Stimulated activated CD4-positive, alpha-beta T cell treated with anti-CD3 and anti-CD28 coated beads, TNF-alpha, amount 100 ng/mL, for 4 hours (primary cell): ENCODE measurements at regions not wholly inside any gene's neighbourhood (a gene's known extent, or its start where the extent isn't known, plus 50 kb on each side); places are given as distances from the start of the nearest gene placed in this dataset.

Experiments
- DNase-seq, 3 experiments: peaks; one replicate each; pipeline ENCODE4 v3.0.0-alpha.2; 2020; ENCODE audit warnings: low read depth in 3 of 3

GRCh38 chr7:131265227-131265626, 62.4 kb upstream of the MKLN1 start:
- DNase-seq: no peak

DNA sequence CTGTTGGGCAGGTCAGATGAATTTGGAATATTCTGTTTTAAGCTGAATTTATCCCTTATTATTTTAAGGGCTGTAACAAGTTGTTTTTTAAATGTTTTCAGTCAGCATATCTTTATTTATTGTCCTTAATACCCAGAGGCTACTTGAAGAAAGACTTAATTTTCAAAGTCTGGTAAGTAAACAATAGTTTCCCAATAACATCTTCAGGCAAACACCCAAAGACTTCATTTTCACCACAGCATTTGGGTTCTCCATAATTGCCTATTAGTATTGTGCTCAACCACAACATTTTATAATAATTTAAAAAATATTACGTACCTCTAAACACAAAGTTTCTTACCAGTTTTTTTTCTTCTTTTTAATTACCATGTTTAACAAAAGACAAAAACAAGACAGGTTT, 60.0 kb upstream of the MKLN1 start:
- no peak for DNase-seq

GRCh38 chr7:131268906-131269305, 58.8 kb upstream of the MKLN1 start:
- DNase-seq: no peak

DNA sequence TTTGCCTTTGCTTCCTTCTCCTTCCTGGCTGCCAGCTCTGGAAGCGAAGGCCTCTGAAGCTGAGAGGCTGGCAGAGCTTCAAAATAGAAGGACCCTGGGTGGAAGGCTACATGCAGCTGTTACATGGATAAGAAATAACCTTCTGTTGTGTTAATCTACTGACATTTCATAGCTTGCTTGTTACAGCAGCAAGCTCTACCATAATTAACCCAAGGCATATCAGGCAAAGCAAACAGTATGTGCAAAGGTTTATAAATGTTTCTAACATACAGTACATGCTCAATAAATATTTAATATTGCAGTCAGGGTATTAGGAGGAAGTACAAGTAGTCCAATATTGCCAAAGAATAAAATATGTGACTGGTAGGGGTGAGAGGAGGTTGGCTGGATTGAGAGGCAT, 55.6 kb upstream of the MKLN1 start:
- no peak for DNase-seq

DNA sequence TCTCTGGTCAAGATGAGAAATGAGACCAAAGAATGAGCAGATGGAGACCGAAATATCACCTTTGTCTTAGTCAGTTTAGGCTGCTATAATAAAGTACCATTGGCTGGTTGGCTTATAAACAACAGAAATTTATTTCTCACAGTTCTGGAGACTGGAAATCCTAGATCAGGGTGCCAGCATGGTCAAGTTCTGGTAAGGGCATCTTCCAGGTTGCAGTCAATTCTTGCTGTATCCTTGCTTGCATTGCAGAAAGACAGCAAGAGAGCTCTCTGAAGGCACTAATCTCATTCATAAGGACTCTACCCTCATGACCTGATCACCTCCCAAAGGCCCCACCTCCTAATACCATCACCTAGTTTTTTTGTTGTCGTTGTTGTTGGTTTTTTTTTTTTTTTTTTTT, 52.7 kb upstream of the MKLN1 start:
- DNase-seq: no peak

DNA sequence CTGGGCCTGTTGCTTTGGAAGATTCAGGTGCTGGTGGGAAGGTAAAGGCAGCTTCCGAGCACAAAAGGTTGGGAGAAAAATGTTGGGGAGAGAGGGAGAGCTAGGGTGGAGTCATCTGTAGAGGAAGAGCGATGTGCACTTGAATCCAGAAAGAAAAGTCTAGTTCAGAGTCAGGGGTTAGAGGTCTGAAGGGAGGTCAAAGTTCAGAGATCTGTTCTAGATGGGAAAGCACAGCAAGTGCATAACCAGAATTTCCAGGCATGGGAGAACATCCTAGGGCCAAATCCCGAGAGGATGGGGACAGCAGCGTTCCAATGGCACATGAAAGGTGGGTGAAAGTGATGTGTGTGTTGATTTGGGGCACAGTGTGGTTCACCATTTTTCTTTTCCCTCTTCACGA, 51.5 kb upstream of the MKLN1 start:
- DNase-seq: no peak

GRCh38 chr7:131276748-131277147, 50.9 kb upstream of the MKLN1 start:
- no peak for DNase-seq
